OCI-LY3 (cell line): ENCODE measurements at regions not wholly inside any gene's neighbourhood (a gene's known extent, or its start where the extent isn't known, plus 50 kb on each side); places are given as distances from the start of the nearest gene placed in this dataset.

Experiments used
- H2AFZ ChIP-seq: fragments of 200-600, 300-600 bp; shearing (Covaris generic); 2 replicates; pipeline ENCODE4 v1.6.0; 2014; ENCODE audit warnings: antibody characterized with exemption, low read depth, low read length
- H3K27ac ChIP-seq: fragments of 200-600, 300-600 bp; sonication (generic); 2 replicates; pipeline ENCODE4 v1.5.1; 2014; ENCODE audit warnings: mild to moderate bottlenecking, low read length, moderate library complexity, mixed read lengths
- H3K27me3 ChIP-seq: fragments of 200-600, 300-600 bp; sonication (generic); 2 replicates; pipeline ENCODE4 v1.6.1; 2014; ENCODE audit warnings: low read depth, low read length, mixed read lengths
- H3K36me3 ChIP-seq: fragments of 200-600, 300-600 bp; sonication (generic); replicated peaks from 2 replicates; pipeline ENCODE3; 2014; ENCODE audit warnings: low read depth, low read length, mixed read lengths
- H3K4me1 ChIP-seq: fragments of 300-600, 200-600 bp; sonication (generic); 2 replicates; pipeline ENCODE4 v1.6.1; 2014; ENCODE audit warnings: low read length, mixed read lengths
- H3K4me2 ChIP-seq: fragments of 200-600, 300-600 bp; sonication (generic); 2 replicates; pipeline ENCODE4 v1.6.1; 2014; ENCODE audit warnings: low read length, mixed read lengths
- H3K4me3 ChIP-seq: fragments of 300-600, 200-600 bp; sonication (generic); 2 replicates; pipeline ENCODE4 v1.5.1; 2014; ENCODE audit warnings: antibody characterized with exemption, mild to moderate bottlenecking, low read length, moderate library complexity
- H3K79me2 ChIP-seq: fragments of 300-600, 200-600 bp; shearing (Covaris generic); 2 replicates; pipeline ENCODE4 v1.6.1; 2014; ENCODE audit warnings: mild to moderate bottlenecking, low read length, mixed read lengths
- H3K9ac ChIP-seq: fragments of 300-600, 200-600 bp; shearing (Covaris generic); 2 replicates; pipeline ENCODE4 v1.6.0; 2014; ENCODE audit warnings: mild to moderate bottlenecking, low read length, moderate library complexity
- H3K9me3 ChIP-seq: fragments of 200-600, 300-600 bp; shearing (Covaris generic); 2 replicates; pipeline ENCODE4 v1.6.1; 2014; ENCODE audit warnings: low read length, mixed read lengths; ENCODE audit not compliant: insufficient read depth
- H4K20me1 ChIP-seq: fragments of 200-600, 300-600 bp; sonication (generic); 2 replicates; pipeline ENCODE4 v1.6.1; 2016; ENCODE audit warnings: low read length, mixed read lengths; ENCODE audit not compliant: insufficient read depth
- EZH2phosphoT487 ChIP-seq: fragments of 200-600 bp; shearing (Covaris generic); IDR thresholded peaks from 2 replicates; pipeline ENCODE4 v1.6.1; 2018; ENCODE audit warnings: antibody characterized with exemption, mixed run types, low read depth
- TF ChIP-seq, protein P1 (sequence below): fragments of 200-600, 300-600 bp; sonication (generic); IDR thresholded peaks from 2 replicates; pipeline ENCODE4 v1.5.1; 2014; ENCODE audit warnings: antibody characterized with exemption, low read length, low read depth

GRCh38 chr4:167939863-167940616 is 152.3 kb upstream of the ANXA10 start:
- TF ChIP-seq, protein P1, sequence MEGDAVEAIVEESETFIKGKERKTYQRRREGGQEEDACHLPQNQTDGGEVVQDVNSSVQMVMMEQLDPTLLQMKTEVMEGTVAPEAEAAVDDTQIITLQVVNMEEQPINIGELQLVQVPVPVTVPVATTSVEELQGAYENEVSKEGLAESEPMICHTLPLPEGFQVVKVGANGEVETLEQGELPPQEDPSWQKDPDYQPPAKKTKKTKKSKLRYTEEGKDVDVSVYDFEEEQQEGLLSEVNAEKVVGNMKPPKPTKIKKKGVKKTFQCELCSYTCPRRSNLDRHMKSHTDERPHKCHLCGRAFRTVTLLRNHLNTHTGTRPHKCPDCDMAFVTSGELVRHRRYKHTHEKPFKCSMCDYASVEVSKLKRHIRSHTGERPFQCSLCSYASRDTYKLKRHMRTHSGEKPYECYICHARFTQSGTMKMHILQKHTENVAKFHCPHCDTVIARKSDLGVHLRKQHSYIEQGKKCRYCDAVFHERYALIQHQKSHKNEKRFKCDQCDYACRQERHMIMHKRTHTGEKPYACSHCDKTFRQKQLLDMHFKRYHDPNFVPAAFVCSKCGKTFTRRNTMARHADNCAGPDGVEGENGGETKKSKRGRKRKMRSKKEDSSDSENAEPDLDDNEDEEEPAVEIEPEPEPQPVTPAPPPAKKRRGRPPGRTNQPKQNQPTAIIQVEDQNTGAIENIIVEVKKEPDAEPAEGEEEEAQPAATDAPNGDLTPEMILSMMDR, result no peak
- TF ChIP-seq EZH2phosphoT487, result no peak
- Histone ChIP-seq H3K9ac (no peak overlapping the region), H2AFZ (no peak overlapping the region), H3K9me3 (no peaks in the 10 kb centered on the region), H3K27me3 (no peaks in the 10 kb centered on the region), H3K27ac (no peak overlapping the region), H3K4me1 (no peaks in the 10 kb centered on the region), H4K20me1 (no peaks in the 10 kb centered on the region), H3K79me2 (no peaks in the 10 kb centered on the region), H3K36me3 (no peaks in the 10 kb centered on the region), H3K4me3 (no peak overlapping the region), H3K4me2 (no peak overlapping the region)

GRCh38 chr4:167943872-167944505 is 148.3 kb upstream of the ANXA10 start:
- no peak overlapping the region for H3K9ac ChIP-seq
- H2AFZ ChIP-seq, result no peak overlapping the region
- TF ChIP-seq, protein P1, result no peak
- no peak for TF ChIP-seq EZH2phosphoT487
- H3K4me1 ChIP-seq, result no peaks in the 10 kb centered on the region
- no peak overlapping the region for H3K4me2 ChIP-seq
- no peak overlapping the region for H3K27ac ChIP-seq
- H3K4me3 ChIP-seq, result no peak overlapping the region
- H4K20me1 ChIP-seq, result no peaks in the 10 kb centered on the region
- no peaks in the 10 kb centered on the region for H3K79me2 ChIP-seq
- H3K9me3 ChIP-seq, result no peaks in the 10 kb centered on the region
- H3K27me3 ChIP-seq, result no peaks in the 10 kb centered on the region
- H3K36me3 ChIP-seq, result no peaks in the 10 kb centered on the region

DNA sequence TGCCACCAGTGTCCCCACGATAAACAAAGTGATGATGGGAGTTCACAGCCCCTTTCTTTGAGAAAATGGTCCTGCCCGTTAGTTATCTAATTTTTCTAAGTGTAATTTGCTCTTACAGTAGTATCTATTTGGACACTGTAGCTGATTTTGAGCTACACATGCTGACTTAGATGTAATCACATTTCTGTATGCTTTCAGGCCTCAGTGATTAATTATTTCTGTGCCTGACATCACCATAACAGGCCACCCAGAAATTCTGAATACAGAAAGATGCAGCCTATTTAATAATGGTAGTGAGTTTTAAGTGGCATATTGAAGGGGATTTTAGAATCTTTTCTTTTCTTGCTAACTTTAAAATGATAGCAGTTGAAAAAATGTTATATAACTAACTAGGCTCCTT is 147.6 kb upstream of the ANXA10 start:
- Histone ChIP-seq H3K4me2 (no peak overlapping the region), H3K79me2 (no peaks in the 10 kb centered on the region), H3K36me3 (no peaks in the 10 kb centered on the region), H3K9ac (no peak overlapping the region), H3K4me3 (no peak overlapping the region), H3K9me3 (no peaks in the 10 kb centered on the region), H3K4me1 (no peaks in the 10 kb centered on the region), H2AFZ (no peak overlapping the region), H3K27ac (no peak overlapping the region), H3K27me3 (no peaks in the 10 kb centered on the region), H4K20me1 (no peaks in the 10 kb centered on the region)
- TF ChIP-seq, protein P1, result no peak
- no peak for TF ChIP-seq EZH2phosphoT487

- no peaks in the 10 kb centered on the region for H4K20me1 ChIP-seq
- H3K4me2 ChIP-seq, result no peak overlapping the region
Measured at GRCh38 chr4:167955006-167955405, 137.3 kb upstream of the ANXA10 start.

More at GRCh38 chr4:167955006-167955405, 137.3 kb upstream of the ANXA10 start:
- Histone ChIP-seq H3K4me3 (no peak overlapping the region), H2AFZ (no peak overlapping the region), H3K9ac (no peak overlapping the region), H3K36me3 (no peaks in the 10 kb centered on the region), H3K4me1 (no peaks in the 10 kb centered on the region), H3K27me3 (no peaks in the 10 kb centered on the region), H3K27ac (no peak overlapping the region), H3K9me3 (peaks cover 4% of the 10 kb centered on the region; the same call in 1 of the 2 replicates), H3K79me2 (no peaks in the 10 kb centered on the region)
- TF ChIP-seq, protein P1, result no peak
- no peak for TF ChIP-seq EZH2phosphoT487
